GM23338 (cell line): ENCODE measurements at regions not wholly inside any gene's neighbourhood (a gene's known extent, or its start where the extent isn't known, plus 50 kb on each side); places are given as distances from the start of the nearest gene placed in this dataset.
A peak's percentile ranks its signal among the peaks of the same experiment; 100 is the strongest.

ENCODE experiments used
- ATAC-seq: fragments of 200-7000 bp; cut with Tn5 transposase; 3 replicates; pipeline ENCODE4 v1.9.1; 2020
- DNase-seq: peaks from one replicate; pipeline ENCODE4 v3.0.0-alpha.2; 2015; ENCODE audit warnings: low spot score
- H2AFZ ChIP-seq: fragments of 200-600 bp; sonication (generic); 2 replicates; pipeline ENCODE4 v1.8.0; 2016; ENCODE audit warnings: antibody characterized with exemption, mild to moderate bottlenecking, moderate library complexity
- H3F3A ChIP-seq: fragments of 200-600 bp; sonication (generic); replicated peaks from 2 replicates; pipeline ENCODE4 v1.8.0; 2017; ENCODE audit warnings: antibody characterized with exemption, mixed run types, low read depth
- H3K27ac ChIP-seq: fragments of 200-600 bp; sonication (generic); 2 replicates; pipeline ENCODE4 v1.6.1; 2016; ENCODE audit warnings: low read depth
- H3K27me3 ChIP-seq: fragments of 200-600 bp; sonication (generic); 2 replicates; pipeline ENCODE4 v1.8.0; 2016; ENCODE audit warnings: mild to moderate bottlenecking, mixed run types, moderate library complexity; ENCODE audit not compliant: insufficient read depth
- H3K36me3 ChIP-seq: fragments of 200-600 bp; sonication (generic); 2 replicates; pipeline ENCODE4 v1.8.0; 2016; ENCODE audit warnings: mild to moderate bottlenecking; ENCODE audit not compliant: insufficient read depth
- H3K4me1 ChIP-seq: fragments of 200-600 bp; sonication (generic); 2 replicates; pipeline ENCODE4 v1.8.0; 2016; ENCODE audit warnings: mild to moderate bottlenecking, moderate library complexity; ENCODE audit not compliant: insufficient read depth
- H3K4me2 ChIP-seq: fragments of 200-600 bp; sonication (generic); 2 replicates; pipeline ENCODE4 v1.7.1; 2017; ENCODE audit warnings: mixed run types
- H3K4me3 ChIP-seq: fragments of 200-600 bp; sonication (generic); 2 replicates; pipeline ENCODE4 v1.6.1; 2016; ENCODE audit warnings: mixed run types
- H3K79me2 ChIP-seq: fragments of 200-600 bp; sonication (generic); replicated peaks from 2 replicates; pipeline ENCODE4 v1.8.0; 2017; ENCODE audit warnings: mild to moderate bottlenecking; ENCODE audit not compliant: insufficient read depth
- H3K9me2 ChIP-seq: fragments of 200-600 bp; sonication (generic); 2 replicates; pipeline ENCODE4 v1.8.0; 2017; ENCODE audit not compliant: insufficient read depth
- H4K20me1 ChIP-seq: fragments of 200-600 bp; sonication (generic); replicated peaks from 2 replicates; pipeline ENCODE4 v1.8.0; 2017; ENCODE audit warnings: mild to moderate bottlenecking; ENCODE audit not compliant: insufficient read depth
- H3K27ac Mint-ChIP-seq: 2 replicates; pipeline ENCODE4 v1.8.0; 2020; ENCODE audit warnings: inconsistent platforms, mild to moderate bottlenecking, moderate library complexity, mixed read lengths
- H3K27me3 Mint-ChIP-seq: 3 replicates; pipeline ENCODE4 v1.8.0; 2022; ENCODE audit warnings: low read depth, mild to moderate bottlenecking, moderate library complexity, mixed read lengths, inconsistent platforms; ENCODE audit not compliant: insufficient read depth, poor library complexity
- H3K36me3 Mint-ChIP-seq: 3 replicates; pipeline ENCODE4 v1.8.0; 2021; ENCODE audit warnings: low read depth, mild to moderate bottlenecking, inconsistent platforms, moderate library complexity, mixed read lengths
- H3K4me1 Mint-ChIP-seq: 3 replicates; pipeline ENCODE4 v1.8.0; 2020; ENCODE audit warnings: mild to moderate bottlenecking, inconsistent platforms, mixed read lengths
- H3K4me3 Mint-ChIP-seq: 3 replicates; pipeline ENCODE4 v1.8.0; 2021; ENCODE audit warnings: moderate library complexity, mild to moderate bottlenecking, inconsistent platforms, mixed read lengths
- H3K9me3 Mint-ChIP-seq: 3 replicates; pipeline ENCODE4 v1.8.0; 2020; ENCODE audit warnings: moderate library complexity, mild to moderate bottlenecking, inconsistent platforms, mixed read lengths
- CREB1 ChIP-seq: fragments of 250-450 bp; sonication (Bioruptor Pico); IDR thresholded peaks from 2 replicates; pipeline ENCODE4 v1.5.0; 2020; ENCODE audit warnings: low read depth, mild to moderate bottlenecking, moderate library complexity
- ETS1 ChIP-seq: IDR thresholded peaks from 2 replicates; pipeline ENCODE4 v1.6.1; 2016; ENCODE audit warnings: antibody characterized with exemption
- EZH2 ChIP-seq: fragments of 200-600 bp; sonication (generic); IDR thresholded peaks from one replicate; pipeline ENCODE4 v1.8.0; 2017; ENCODE audit warnings: antibody characterized with exemption, mild to moderate bottlenecking, low read depth; ENCODE audit not compliant: unreplicated experiment
- EZH2phosphoT487 ChIP-seq: fragments of 200-600 bp; sonication (generic); IDR thresholded peaks from one replicate; pipeline ENCODE4 v1.8.1; 2018; ENCODE audit warnings: antibody characterized with exemption; ENCODE audit not compliant: unreplicated experiment
- NANOG ChIP-seq: IDR thresholded peaks from 2 replicates; pipeline ENCODE4 v1.6.1; 2016; ENCODE audit warnings: antibody characterized with exemption, borderline replicate concordance
- POLR2AphosphoS5 ChIP-seq: IDR thresholded peaks from 2 replicates; pipeline ENCODE4 v1.6.1; 2016; ENCODE audit warnings: antibody characterized with exemption, low read depth
- STAT1 ChIP-seq: IDR thresholded peaks from one replicate; pipeline ENCODE4 v1.6.1; 2016; ENCODE audit warnings: antibody characterized with exemption; ENCODE audit not compliant: unreplicated experiment
- ZNF114 ChIP-seq: fragments of 250-450 bp; sonication (Bioruptor Pico); IDR thresholded peaks from 2 replicates; pipeline ENCODE4 v1.5.0; 2020; ENCODE audit warnings: mild to moderate bottlenecking, moderate library complexity
- ZNF462 ChIP-seq: fragments of 250-450 bp; sonication (Bioruptor Pico); IDR thresholded peaks from 2 replicates; pipeline ENCODE4 v1.5.0; 2020; ENCODE audit warnings: mild to moderate bottlenecking, moderate library complexity

GRCh38 chr10:131697476-131698128, 203.2 kb upstream of the PPP2R2D start (continued):
- TF ChIP-seq POLR2AphosphoS5 (no peak), ZNF462 (CRISPR knock-in tag) (no peak), EZH2phosphoT487 (no peak)

- H3K27ac Mint-ChIP-seq = no peak overlapping the region
- no peaks in the 10 kb centered on the region for H3K36me3 ChIP-seq
- H2AFZ ChIP-seq = peak overlapping the region; percentile 78; the same call in 1 of the 2 replicates
- no peaks in the 10 kb centered on the region for H3K9me2 ChIP-seq
- no peak overlapping the region for H3K4me3 ChIP-seq
- H3K36me3 Mint-ChIP-seq = no peaks in the 10 kb centered on the region
- ATAC-seq (no peak), DNase-seq (no peak)
- H3K4me1 Mint-ChIP-seq = peaks cover 3% of the 10 kb centered on the region
- H3K4me2 ChIP-seq = no peak overlapping the region
- H3K27me3 ChIP-seq = no peaks in the 10 kb centered on the region
- H3F3A ChIP-seq = no peaks in the 10 kb centered on the region
- no peaks in the 10 kb centered on the region for H3K9me3 Mint-ChIP-seq
- H4K20me1 ChIP-seq = no peaks in the 10 kb centered on the region
- H3K27me3 Mint-ChIP-seq = peaks cover 8% of the 10 kb centered on the region
- no peaks in the 10 kb centered on the region for H3K79me2 ChIP-seq
- no peak overlapping the region for H3K4me3 Mint-ChIP-seq
- no peaks in the 10 kb centered on the region for H3K4me1 ChIP-seq
- H3K27ac ChIP-seq = no peak overlapping the region
- no peak for TF ChIP-seq NANOG
- TF ChIP-seq STAT1 = no peak
- no peak for TF ChIP-seq EZH2phosphoT487
- no peak for TF ChIP-seq ETS1
- no peak for TF ChIP-seq ZNF462 (CRISPR knock-in tag)
- no peak for TF ChIP-seq EZH2
- no peak for TF ChIP-seq ZNF114 (CRISPR knock-in tag)
- TF ChIP-seq CREB1 (CRISPR knock-in tag) = no peak
These were observed 202.6 kb upstream of the PPP2R2D start for GRCh38 chr10:131698232-131698631.
